Mesenchymal stem cell (in vitro differentiated cells and primary cell): ENCODE measurements at regions not wholly inside any gene's neighbourhood (a gene's known extent, or its start where the extent isn't known, plus 50 kb on each side); places are given as distances from the start of the nearest gene placed in this dataset.

ENCODE experiments used
- DNase-seq: peaks from one replicate; pipeline ENCODE4 v3.0.0-alpha.2; 2013
- H2AFZ ChIP-seq: one replicate; pipeline ENCODE4 v1.6.1; 2013; ENCODE audit warnings: low read depth, mild to moderate bottlenecking, control low read depth, inconsistent platforms, low read length, moderate library complexity
- H2AK5ac ChIP-seq: 2 replicates; pipeline ENCODE4 v1.6.1; 2013; ENCODE audit warnings: low read length, moderate library complexity, mild to moderate bottlenecking, inconsistent platforms; ENCODE audit not compliant: severe bottlenecking
- H2BK120ac ChIP-seq: one replicate; pipeline ENCODE4 v1.6.1; 2013; ENCODE audit warnings: low read depth, mild to moderate bottlenecking, inconsistent platforms, low read length, moderate library complexity
- H2BK12ac ChIP-seq, 2 experiments: one replicate each; pipeline ENCODE4 v1.6.1; 2013; ENCODE audit warnings: inconsistent platforms in 2 of 2, low read length in 2 of 2, mild to moderate bottlenecking in 2 of 2, moderate library complexity in 2 of 2, control low read depth in 1 of 2
- H2BK15ac ChIP-seq: one replicate; pipeline ENCODE4 v1.6.1; 2013; ENCODE audit warnings: mild to moderate bottlenecking, low read depth, inconsistent platforms; ENCODE audit not compliant: poor library complexity, severe bottlenecking
- H2BK5ac ChIP-seq: 2 replicates; pipeline ENCODE4 v1.6.1; 2013; ENCODE audit warnings: low read depth, mild to moderate bottlenecking, low read length, control low read depth, inconsistent platforms; ENCODE audit not compliant: poor library complexity, severe bottlenecking
- H3K14ac ChIP-seq, 2 experiments: one replicate each; pipeline ENCODE4 v1.6.1; 2013; ENCODE audit warnings: inconsistent platforms in 2 of 2, low read length in 2 of 2, control low read depth in 1 of 2, mild to moderate bottlenecking in 1 of 2, moderate library complexity in 1 of 2
- H3K18ac ChIP-seq, 2 experiments: one replicate each; pipeline ENCODE4 v1.6.1; 2013; ENCODE audit warnings: inconsistent platforms in 2 of 2, low read length in 2 of 2, control low read depth in 1 of 2, low read depth in 1 of 2, mild to moderate bottlenecking in 1 of 2
- H3K23ac ChIP-seq, 2 experiments: one replicate each; pipeline ENCODE4 v1.6.1; 2013; ENCODE audit warnings: inconsistent platforms in 2 of 2, low read length in 2 of 2, mild to moderate bottlenecking in 2 of 2, moderate library complexity in 2 of 2, control low read depth in 1 of 2
- H3K27ac ChIP-seq: 2 replicates; pipeline ENCODE4 v1.5.1; 2013; ENCODE audit warnings: mild to moderate bottlenecking, moderate library complexity, low read length, control low read depth, inconsistent platforms; ENCODE audit not compliant: poor library complexity, severe bottlenecking
- H3K27me3 ChIP-seq, 2 experiments: 2 replicates each; pipeline versions ENCODE4 v1.6.1 to v1.7.0; 2013; ENCODE audit warnings: low read length in 2 of 2, mild to moderate bottlenecking in 2 of 2, moderate library complexity in 2 of 2, control low read depth in 1 of 2, inconsistent platforms in 1 of 2; ENCODE audit not compliant: control insufficient read depth in 1 of 2, insufficient read depth in 1 of 2
- H3K36me3 ChIP-seq, 2 experiments: 2 replicates each; pipeline versions ENCODE4 v1.6.1 to v1.7.0; 2013; ENCODE audit warnings: low read length in 2 of 2, control low read depth in 1 of 2, inconsistent platforms in 1 of 2, low read depth in 1 of 2, mild to moderate bottlenecking in 1 of 2; ENCODE audit not compliant: insufficient read depth in 2 of 2, control insufficient read depth in 1 of 2
- H3K4ac ChIP-seq, 2 experiments: one replicate each; pipeline ENCODE4 v1.6.1; 2013; ENCODE audit warnings: inconsistent platforms in 2 of 2, low read length in 2 of 2, mild to moderate bottlenecking in 2 of 2, moderate library complexity in 2 of 2, control low read depth in 1 of 2, low read depth in 1 of 2
- H3K4me1 ChIP-seq: 2 replicates; pipeline ENCODE4 v1.6.1; 2013; ENCODE audit warnings: low read depth, low read length, control low read depth; ENCODE audit not compliant: control insufficient read depth, insufficient read depth
- H3K4me2 ChIP-seq: 2 replicates; pipeline ENCODE4 v1.6.1; 2013; ENCODE audit warnings: low read length, mild to moderate bottlenecking, inconsistent platforms; ENCODE audit not compliant: poor library complexity, severe bottlenecking
- H3K4me3 ChIP-seq, 2 experiments: 2 replicates each; pipeline versions ENCODE4 v1.5.1 to v1.7.0; 2013; ENCODE audit warnings: low read length in 2 of 2, mild to moderate bottlenecking in 2 of 2, control low read depth in 1 of 2, low read depth in 1 of 2; ENCODE audit not compliant: insufficient read depth in 1 of 2
- H3K79me1 ChIP-seq: replicated peaks from 2 replicates; pipeline ENCODE4 v1.6.1; 2013; ENCODE audit warnings: mild to moderate bottlenecking, control low read depth, low read length, inconsistent platforms; ENCODE audit not compliant: poor library complexity, severe bottlenecking
- H3K9ac ChIP-seq: 2 replicates; pipeline ENCODE4 v1.7.0; 2013; ENCODE audit warnings: mild to moderate bottlenecking, low read length, moderate library complexity
- H3K9me3 ChIP-seq: 2 replicates; pipeline ENCODE4 v1.7.0; 2013; ENCODE audit warnings: mild to moderate bottlenecking, low read length; ENCODE audit not compliant: control insufficient read depth
- H4K8ac ChIP-seq: one replicate; pipeline ENCODE4 v1.6.1; 2013; ENCODE audit warnings: inconsistent platforms, mild to moderate bottlenecking, low read length, moderate library complexity
- H4K91ac ChIP-seq: one replicate; pipeline ENCODE4 v1.6.1; 2013; ENCODE audit warnings: mild to moderate bottlenecking, low read length, inconsistent platforms
- WGBS: methylation state at CpG from one replicate; pipeline ENCODE4 v1.1.7; 2013; ENCODE audit warnings: mixed read lengths; 5-methylcytosine and 5-hydroxymethylcytosine counted together

- no peak overlapping the region for H2BK15ac ChIP-seq
- H3K27me3 ChIP-seq = no peaks in the 10 kb centered on the region
- no peak overlapping the region for H3K23ac ChIP-seq
- H3K4ac ChIP-seq = no peak overlapping the region
- H3K14ac ChIP-seq = no peak overlapping the region
- H3K4me2 ChIP-seq = no peak overlapping the region
- no peak overlapping the region for H2BK12ac ChIP-seq
- H2AK5ac ChIP-seq = peak overlapping the region; percentile 21
- H3K4me1 ChIP-seq = no peaks in the 10 kb centered on the region
- H3K27ac ChIP-seq = no peak overlapping the region
- 43% methylated on average over 2 of the region's 3 CpGs for WGBS
- H3K18ac ChIP-seq = no peak overlapping the region
- H2BK120ac ChIP-seq = no peak overlapping the region
- DNase-seq = no peak
- no peak overlapping the region for H3K9ac ChIP-seq
- H3K4me3 ChIP-seq = no peak overlapping the region
- no peaks in the 10 kb centered on the region for H3K79me1 ChIP-seq
- H3K36me3 ChIP-seq = no peaks in the 10 kb centered on the region
- no peak overlapping the region for H4K8ac ChIP-seq
- H2AFZ ChIP-seq = peak overlapping the region; percentile 18
- no peak overlapping the region for H2BK5ac ChIP-seq
- H4K91ac ChIP-seq = no peak overlapping the region
- H3K9me3 ChIP-seq = no peaks in the 10 kb centered on the region
Measured at GRCh38 chr12:59075141-59075540, 154.8 kb upstream of the LRIG3 start.

- H2AFZ ChIP-seq = no peak overlapping the region
- H2BK5ac ChIP-seq = no peak overlapping the region
- 30% methylated on average over 3 of the region's 3 CpGs for WGBS
- no peak overlapping the region for H4K91ac ChIP-seq
- no peaks in the 10 kb centered on the region for H3K79me1 ChIP-seq
- H2AK5ac ChIP-seq = no peak overlapping the region
- H3K4me1 ChIP-seq = no peaks in the 10 kb centered on the region
- no peak overlapping the region for H3K4me2 ChIP-seq
- H3K23ac ChIP-seq = no peak overlapping the region
- no peak overlapping the region for H4K8ac ChIP-seq
- H2BK12ac ChIP-seq = no peak overlapping the region
- no peaks in the 10 kb centered on the region for H3K36me3 ChIP-seq
- no peak overlapping the region for H3K18ac ChIP-seq
- H2BK120ac ChIP-seq = no peak overlapping the region
- H3K4ac ChIP-seq = no peak overlapping the region
- no peaks in the 10 kb centered on the region for H3K27me3 ChIP-seq
- H3K14ac ChIP-seq = no peak overlapping the region
- peak overlapping the region; percentile 4 for H3K9ac ChIP-seq
- H3K4me3 ChIP-seq = no peak overlapping the region
- no peak for DNase-seq
- no peaks in the 10 kb centered on the region for H3K9me3 ChIP-seq
- peak overlapping the region; percentile 29 for H3K27ac ChIP-seq
- no peak overlapping the region for H2BK15ac ChIP-seq
Measured at GRCh38 chr12:59070322-59070933, 150.1 kb upstream of the LRIG3 start.

DNA sequence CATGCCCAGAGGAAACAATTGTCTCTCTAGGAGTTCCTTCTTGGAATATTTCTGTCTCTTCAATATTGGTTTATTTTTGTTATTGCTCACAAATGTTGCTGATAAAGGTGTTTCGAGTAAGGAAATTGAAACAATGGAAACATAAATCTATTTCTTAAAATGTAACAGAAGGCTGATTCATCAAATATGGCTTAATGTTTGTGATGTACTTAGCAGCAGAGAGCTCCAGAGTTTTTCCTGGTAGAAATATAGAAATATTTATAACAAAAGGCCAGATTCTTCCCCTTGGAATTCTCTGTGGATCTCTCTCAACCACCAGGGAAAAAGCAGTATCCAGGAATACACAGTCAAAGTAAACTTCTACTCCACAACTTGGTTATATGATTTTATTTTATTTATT is 149.2 kb upstream of the LRIG3 start:
- no CpG with 5 or more reads among the region's 1 CpG for WGBS
- H3K27me3 ChIP-seq = no peaks in the 10 kb centered on the region
- H2AFZ ChIP-seq = no peak overlapping the region
- H4K91ac ChIP-seq = no peak overlapping the region
- H3K36me3 ChIP-seq = no peaks in the 10 kb centered on the region
- H3K4me1 ChIP-seq = no peaks in the 10 kb centered on the region
- no peak for DNase-seq
- H3K9me3 ChIP-seq = no peaks in the 10 kb centered on the region
- no peak overlapping the region for H3K4ac ChIP-seq
- no peak overlapping the region for H4K8ac ChIP-seq
- peak overlapping the region; percentile 49 for H3K27ac ChIP-seq
- H3K18ac ChIP-seq = no peak overlapping the region
- no peak overlapping the region for H2BK120ac ChIP-seq
- H2BK15ac ChIP-seq = no peak overlapping the region
- no peak overlapping the region for H3K23ac ChIP-seq
- H3K9ac ChIP-seq = peak overlapping the region; percentile 12
- no peak overlapping the region for H3K4me3 ChIP-seq
- no peak overlapping the region for H2BK12ac ChIP-seq
- H3K79me1 ChIP-seq = no peaks in the 10 kb centered on the region
- no peak overlapping the region for H3K14ac ChIP-seq
- no peak overlapping the region for H3K4me2 ChIP-seq
- no peak overlapping the region for H2AK5ac ChIP-seq
- H2BK5ac ChIP-seq = no peak overlapping the region

GRCh38 chr12:59068436-59068835 is 148.1 kb upstream of the LRIG3 start:
- Histone ChIP-seq H2BK120ac (no peak overlapping the region), H3K27ac (peak overlapping the region; percentile 60), H2BK15ac (no peak overlapping the region), H3K14ac (no peak overlapping the region), H3K23ac (no peak overlapping the region), H3K4me2 (no peak overlapping the region), H3K4me3 (no peak overlapping the region), H4K8ac (no peak overlapping the region), H3K9me3 (no peaks in the 10 kb centered on the region), H2BK12ac (no peak overlapping the region), H4K91ac (no peak overlapping the region), H2AFZ (no peak overlapping the region), H3K79me1 (no peaks in the 10 kb centered on the region), H3K4me1 (no peaks in the 10 kb centered on the region), H2BK5ac (no peak overlapping the region), H3K9ac (no peak overlapping the region), H3K27me3 (no peaks in the 10 kb centered on the region), H3K18ac (no peak overlapping the region), H2AK5ac (peak overlapping the region; percentile 68), H3K36me3 (no peaks in the 10 kb centered on the region), H3K4ac (no peak overlapping the region)
- WGBS = 90% methylated on average over 1 of the region's 3 CpGs
- no peak for DNase-seq
